GM23338 (cell line): ENCODE measurements at regions not wholly inside any gene's neighbourhood (a gene's known extent, or its start where the extent isn't known, plus 50 kb on each side); places are given as distances from the start of the nearest gene placed in this dataset.

Experiments used
- EZH2 ChIP-seq: fragments of 200-600 bp; sonication (generic); IDR thresholded peaks from one replicate; pipeline ENCODE4 v1.8.0; 2017; ENCODE audit warnings: antibody characterized with exemption, mild to moderate bottlenecking, low read depth; ENCODE audit not compliant: unreplicated experiment
- POLR2AphosphoS5 ChIP-seq: IDR thresholded peaks from 2 replicates; pipeline ENCODE4 v1.6.1; 2016; ENCODE audit warnings: antibody characterized with exemption, low read depth
- TF ChIP-seq, protein P1 (sequence below), 2 experiments: fragments of 200-600 bp in 1 of 2; sonication (generic) in 1 of 2; conservative IDR thresholded peaks; 2 replicates each; pipeline versions ENCODE4 v1.5.1 to v1.6.1; 2016 to 2017; ENCODE audit warnings: antibody characterized with exemption in 2 of 2, low read depth in 2 of 2, mild to moderate bottlenecking in 2 of 2, moderate library complexity in 1 of 2

DNA sequence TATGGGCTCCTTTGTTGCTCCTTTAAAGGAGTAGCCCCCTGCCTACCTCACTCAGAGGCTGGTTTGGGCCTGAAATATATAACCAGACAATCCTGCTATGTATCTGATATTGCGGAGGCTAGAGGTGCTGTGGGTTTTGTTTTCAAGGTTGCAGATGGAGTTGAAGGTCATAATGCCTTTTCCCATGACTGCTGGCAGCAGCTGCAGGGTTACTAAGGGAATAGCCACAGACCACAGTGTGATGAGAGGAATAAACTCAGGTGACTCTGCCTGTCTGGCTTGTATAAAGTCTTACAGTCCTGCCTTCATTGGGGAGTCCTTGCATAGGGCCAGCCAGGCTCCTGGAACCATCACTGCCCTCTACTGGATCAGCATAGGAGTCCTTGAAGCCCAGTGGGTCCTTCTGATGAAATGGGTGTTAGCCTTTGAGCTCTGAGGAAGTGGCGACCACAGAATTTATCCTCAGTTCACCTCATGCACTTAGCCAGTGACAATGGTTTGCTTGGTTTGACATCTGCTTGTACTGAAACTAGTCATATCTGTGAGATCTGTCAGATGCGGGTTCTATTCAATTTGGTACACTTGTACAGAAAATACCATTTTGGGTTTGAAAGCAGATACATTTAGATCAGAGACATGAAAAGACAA, 174.4 kb upstream of the HMCN1 start:
- TF ChIP-seq, protein P1, sequence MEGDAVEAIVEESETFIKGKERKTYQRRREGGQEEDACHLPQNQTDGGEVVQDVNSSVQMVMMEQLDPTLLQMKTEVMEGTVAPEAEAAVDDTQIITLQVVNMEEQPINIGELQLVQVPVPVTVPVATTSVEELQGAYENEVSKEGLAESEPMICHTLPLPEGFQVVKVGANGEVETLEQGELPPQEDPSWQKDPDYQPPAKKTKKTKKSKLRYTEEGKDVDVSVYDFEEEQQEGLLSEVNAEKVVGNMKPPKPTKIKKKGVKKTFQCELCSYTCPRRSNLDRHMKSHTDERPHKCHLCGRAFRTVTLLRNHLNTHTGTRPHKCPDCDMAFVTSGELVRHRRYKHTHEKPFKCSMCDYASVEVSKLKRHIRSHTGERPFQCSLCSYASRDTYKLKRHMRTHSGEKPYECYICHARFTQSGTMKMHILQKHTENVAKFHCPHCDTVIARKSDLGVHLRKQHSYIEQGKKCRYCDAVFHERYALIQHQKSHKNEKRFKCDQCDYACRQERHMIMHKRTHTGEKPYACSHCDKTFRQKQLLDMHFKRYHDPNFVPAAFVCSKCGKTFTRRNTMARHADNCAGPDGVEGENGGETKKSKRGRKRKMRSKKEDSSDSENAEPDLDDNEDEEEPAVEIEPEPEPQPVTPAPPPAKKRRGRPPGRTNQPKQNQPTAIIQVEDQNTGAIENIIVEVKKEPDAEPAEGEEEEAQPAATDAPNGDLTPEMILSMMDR (conservative IDR thresholded peaks at IDR 0.05; ENCODE audit: low read depth in 2 of 2) = peak; percentile 59 to 89
- no peak for TF ChIP-seq EZH2
- TF ChIP-seq POLR2AphosphoS5 = no peak
